Heart left ventricle (tissue), 16 donors: ENCODE measurements at regions not wholly inside any gene's neighbourhood (a gene's known extent, or its start where the extent isn't known, plus 50 kb on each side); places are given as distances from the start of the nearest gene placed in this dataset.

Experiments used
- ATAC-seq, 4 donors: fragments of 200-7000 bp; cut with Tn5 transposase; one replicate each; pipeline ENCODE4 v1.9.1; 2020 to 2022; ENCODE audit warnings: moderate library complexity in 4 of 4, mild to moderate bottlenecking in 3 of 4, moderate number of reproducible peaks in 1 of 4
- DNase-seq, 5 donors: peaks; one replicate each; pipeline ENCODE4 v3.0.0-alpha.2; 2020
- H3K27ac ChIP-seq, 12 donors: fragments of 200-600 bp; sonication (generic) in 4 of 12; one replicate each; pipeline versions ENCODE4 v1.5.0 to v1.8.0; 2016 to 2022; ENCODE audit warnings: mild to moderate bottlenecking in 2 of 12
- H3K27me3 ChIP-seq, 9 donors: fragments of 200-600 bp; sonication (generic) in 2 of 9; one replicate each; pipeline versions ENCODE4 v1.5.1 to v1.8.0; 2016 to 2022; ENCODE audit warnings: mild to moderate bottlenecking in 3 of 9
- H3K36me3 ChIP-seq, 9 donors: fragments of 200-600 bp; sonication (generic) in 2 of 9; one replicate each; pipeline versions ENCODE4 v1.5.0 to v1.8.0; 2018 to 2022; ENCODE audit warnings: mild to moderate bottlenecking in 2 of 9
- H3K4me1 ChIP-seq, 12 donors: fragments of 200-600 bp; sonication (generic) in 4 of 12; one replicate each; pipeline versions ENCODE4 v1.5.0 to v1.8.0; 2016 to 2022; ENCODE audit warnings: mild to moderate bottlenecking in 3 of 12
- H3K4me3 ChIP-seq, 12 donors: fragments of 200-600 bp; sonication (generic) in 4 of 12; one replicate each; pipeline versions ENCODE4 v1.5.0 to v1.8.0; 2017 to 2022; ENCODE audit warnings: mild to moderate bottlenecking in 9 of 12, moderate library complexity in 4 of 12
- H3K9me3 ChIP-seq, 12 donors: fragments of 200-600 bp; sonication (generic) in 4 of 12; one replicate each; pipeline versions ENCODE4 v1.5.0 to v1.8.0; 2016 to 2022; ENCODE audit warnings: mild to moderate bottlenecking in 1 of 12
- POLR2A ChIP-seq, 2 donors: fragments of 450-650 bp; IDR thresholded peaks; one replicate each; pipeline ENCODE4 v1.6.1; 2017; ENCODE audit warnings: antibody characterized with exemption in 2 of 2, mild to moderate bottlenecking in 2 of 2, moderate library complexity in 2 of 2
- WGBS, 4 donors: extraction: QIAGEN DNeasy Blood & Tissue Kit in 2 of 4; methylation state at CpG; one replicate each; pipeline versions ENCODE4 v1.1.5 to v1.1.7; 2013 to 2018; 5-methylcytosine and 5-hydroxymethylcytosine counted together
- intact Hi-C, 10 donors: fragments of 100-400 bp; cut with DNase I; formaldehyde crosslinking; loops; one replicate each; pipeline versions ENCODE4 v1.11.1 to v1.14.2; 2022
- TF ChIP-seq, protein P1 (sequence below), 12 donors: fragments of 200-600 bp; sonication (generic) in 4 of 12; IDR thresholded peaks; one replicate each; pipeline versions ENCODE4 v1.5.0 to v1.8.0; 2018 to 2022; ENCODE audit warnings: antibody characterized with exemption in 12 of 12, mild to moderate bottlenecking in 5 of 12
- donor health status: ischemic (EF 13 %, LVEDD 7.1; RV severe dilation, severe dysfunction).
- donor health status: healthy with polysubstance abuse.
- donor health status: DM: no; HTN: yes; CAD: no.
- donor health status: DM: no; HTN: no; CAD: no.
- donor health status: ischemic (EF 25% LVEDD 6.9; RV normal size, moderate dysfunction).
- donor health status: ischemic (EF 25% LVEDD 5.7; RV mildly dilated, moderate dysfunction).
- donor health status: healthy.
- donor health status: DM: yes; HTN: yes; CAD: no.
- donor health status: ischemic (EF 35%, LVEDD 5.7; RV mildly dilated, moderate dysfunction).
- donor health status: nonischemic (EF 11% LVEDD 7.7; RV severe dilation, severe dysfunction).
- donor health status: DM: yes; HTN: yes; CAD: no.
- donor health status: PGD.
- donor health status: ischemic (EF 29% LVEDD 5.4; RV normal size, mild dysfunction).
- donor health status: nonischemic (EF 23%, LVEDD 6.1; RV moderate dilation, normal function).

DNA sequence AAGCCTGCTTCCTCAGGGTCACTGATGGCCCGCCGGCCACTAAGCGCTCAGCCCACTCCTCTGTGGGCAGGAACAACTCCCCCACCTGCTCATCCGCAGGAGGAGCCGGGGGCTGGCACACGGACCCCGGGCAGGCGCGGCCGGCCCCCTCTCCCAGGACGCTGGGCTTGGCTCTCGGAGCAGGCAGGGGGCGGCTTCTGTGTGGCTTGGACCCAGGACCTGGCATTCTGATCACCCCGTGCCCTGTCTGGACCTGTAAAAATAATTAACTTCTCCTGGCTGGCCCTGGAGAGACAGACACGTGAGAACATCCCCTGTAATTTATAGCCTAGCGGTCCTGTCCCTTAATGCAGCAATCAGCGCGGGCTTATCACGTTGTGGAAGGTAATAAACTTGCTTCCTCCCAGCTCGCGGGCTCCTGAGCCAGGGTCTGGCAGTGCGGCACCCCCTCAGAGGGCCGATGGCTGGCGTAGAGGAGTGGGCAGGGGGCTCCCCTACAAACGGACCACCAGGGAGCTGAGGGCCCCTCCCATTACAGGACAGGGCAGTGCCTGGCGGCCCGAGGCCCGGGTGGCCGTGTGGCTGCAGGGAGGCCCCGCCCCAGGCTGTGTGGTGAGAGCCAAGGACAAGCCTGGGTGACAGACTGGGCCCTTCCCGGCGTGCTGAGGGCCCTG lies 84.5 kb upstream of the NKX1-1 start:
- TF ChIP-seq, protein P1, sequence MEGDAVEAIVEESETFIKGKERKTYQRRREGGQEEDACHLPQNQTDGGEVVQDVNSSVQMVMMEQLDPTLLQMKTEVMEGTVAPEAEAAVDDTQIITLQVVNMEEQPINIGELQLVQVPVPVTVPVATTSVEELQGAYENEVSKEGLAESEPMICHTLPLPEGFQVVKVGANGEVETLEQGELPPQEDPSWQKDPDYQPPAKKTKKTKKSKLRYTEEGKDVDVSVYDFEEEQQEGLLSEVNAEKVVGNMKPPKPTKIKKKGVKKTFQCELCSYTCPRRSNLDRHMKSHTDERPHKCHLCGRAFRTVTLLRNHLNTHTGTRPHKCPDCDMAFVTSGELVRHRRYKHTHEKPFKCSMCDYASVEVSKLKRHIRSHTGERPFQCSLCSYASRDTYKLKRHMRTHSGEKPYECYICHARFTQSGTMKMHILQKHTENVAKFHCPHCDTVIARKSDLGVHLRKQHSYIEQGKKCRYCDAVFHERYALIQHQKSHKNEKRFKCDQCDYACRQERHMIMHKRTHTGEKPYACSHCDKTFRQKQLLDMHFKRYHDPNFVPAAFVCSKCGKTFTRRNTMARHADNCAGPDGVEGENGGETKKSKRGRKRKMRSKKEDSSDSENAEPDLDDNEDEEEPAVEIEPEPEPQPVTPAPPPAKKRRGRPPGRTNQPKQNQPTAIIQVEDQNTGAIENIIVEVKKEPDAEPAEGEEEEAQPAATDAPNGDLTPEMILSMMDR (IDR thresholded peaks at IDR 0.05), result no peak
- no peak for TF ChIP-seq POLR2A (IDR thresholded peaks at IDR 0.05)
- intact Hi-C loops, result no loop called here
- whole genome bisulfite sequencing, 4 donors, result 48 to 57% (median 55%) methylated on average over 21 to 32 of the region's 32 CpGs
- no peak overlapping the region for H3K4me3 ChIP-seq
- ATAC-seq, result no peak
- no peaks in the 10 kb centered on the region for H3K36me3 ChIP-seq
- DNase-seq, result peak in 2 of 5 donors; percentile 8 to 25
- H3K9me3 ChIP-seq, result peaks cover 0 to 9% (median 3%) of the 10 kb centered on the region in 12 donors
- H3K4me1 ChIP-seq, result no peaks in the 10 kb centered on the region
- peaks cover 12 to 61% (median 29%) of the 10 kb centered on the region in 9 donors for H3K27me3 ChIP-seq
- no peak overlapping the region for H3K27ac ChIP-seq

DNA sequence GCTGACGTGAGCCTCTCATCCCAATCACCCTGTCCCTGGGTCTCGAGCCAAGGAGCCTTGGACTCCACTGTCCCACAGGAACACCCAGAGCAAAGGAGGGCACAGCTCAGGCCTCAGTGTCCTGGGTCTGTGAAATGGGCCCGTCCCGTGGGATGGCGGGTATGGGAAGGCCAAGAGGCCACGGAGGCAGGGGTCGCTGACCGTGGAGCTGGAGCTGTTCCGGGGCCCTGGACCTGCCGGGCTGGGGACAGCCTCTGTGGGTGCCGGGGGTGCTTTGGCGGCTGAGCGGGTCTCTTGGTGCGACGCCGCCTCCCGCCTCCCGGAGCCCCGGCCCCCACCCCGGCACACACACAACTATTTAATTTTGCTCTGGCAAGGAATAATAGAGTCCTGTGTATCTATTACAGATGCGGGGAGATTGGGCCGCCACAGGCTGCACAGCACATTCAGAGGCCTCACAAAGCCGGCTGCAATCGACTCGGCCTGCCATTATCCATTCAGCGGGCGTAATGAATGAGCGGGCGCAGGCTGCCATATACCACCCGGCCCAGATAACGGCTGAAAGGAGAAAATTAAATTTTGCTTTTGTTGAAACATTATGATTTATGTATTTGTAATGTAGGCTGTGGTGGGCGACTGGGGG lies 83.9 kb upstream of the NKX1-1 start:
- no peaks in the 10 kb centered on the region for H3K4me1 ChIP-seq
- DNase-seq (peak in 1 of 5 donors; percentile 9), ATAC-seq (no peak)
- 89 to 92% (median 91%) methylated on average over 23 to 32 of the region's 32 CpGs for WGBS, 4 donors
- H3K27me3 ChIP-seq, result peaks cover 12 to 61% (median 29%) of the 10 kb centered on the region in 9 donors
- intact Hi-C loops, result no loop called here
- no peak overlapping the region for H3K27ac ChIP-seq
- TF ChIP-seq, protein P1 (IDR thresholded peaks at IDR 0.05), result no peak
- no peak for TF ChIP-seq POLR2A (IDR thresholded peaks at IDR 0.05)
- peaks cover 0 to 16% (median 9%) of the 10 kb centered on the region in 12 donors for H3K9me3 ChIP-seq
- H3K4me3 ChIP-seq, result no peak overlapping the region
- H3K36me3 ChIP-seq, result no peaks in the 10 kb centered on the region

DNA sequence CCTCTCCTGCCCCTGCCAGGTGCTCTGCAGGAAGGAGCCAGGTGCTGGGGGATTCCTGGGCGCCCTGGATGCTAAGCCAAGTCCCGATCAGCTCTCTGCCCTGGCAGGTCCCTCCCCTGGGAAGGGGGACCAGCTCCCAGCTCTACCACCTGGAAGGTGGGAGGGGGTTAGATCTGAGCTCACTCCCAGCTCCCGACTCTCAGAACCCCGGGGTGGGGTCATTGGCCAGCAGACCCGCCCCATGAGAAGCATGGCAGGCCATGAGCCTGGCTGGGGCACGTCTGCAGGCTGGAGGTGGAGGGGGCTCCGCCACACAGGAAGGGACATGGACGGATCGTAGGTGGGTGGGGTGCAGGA lies 83.4 kb upstream of the NKX1-1 start:
- intact Hi-C loops, result no loop called here
- H3K4me1 ChIP-seq, result no peaks in the 10 kb centered on the region
- no peak for TF ChIP-seq POLR2A (IDR thresholded peaks at IDR 0.05)
- TF ChIP-seq, protein P1 (IDR thresholded peaks at IDR 0.05), result no peak
- H3K4me3 ChIP-seq, result no peak overlapping the region
- no peaks in the 10 kb centered on the region for H3K36me3 ChIP-seq
- DNase-seq (peak in 2 of 5 donors; percentile 1 to 18), ATAC-seq (no peak)
- no peak overlapping the region for H3K27ac ChIP-seq
- 73% methylated on average over 9 of the region's 9 CpGs; no CpG with 5 or more reads in 1 of the 4 donors for WGBS, 4 donors
- H3K27me3 ChIP-seq, result peaks cover 10 to 58% (median 29%) of the 10 kb centered on the region in 9 donors
- peaks cover 0 to 21% (median 13%) of the 10 kb centered on the region in 12 donors for H3K9me3 ChIP-seq

DNA sequence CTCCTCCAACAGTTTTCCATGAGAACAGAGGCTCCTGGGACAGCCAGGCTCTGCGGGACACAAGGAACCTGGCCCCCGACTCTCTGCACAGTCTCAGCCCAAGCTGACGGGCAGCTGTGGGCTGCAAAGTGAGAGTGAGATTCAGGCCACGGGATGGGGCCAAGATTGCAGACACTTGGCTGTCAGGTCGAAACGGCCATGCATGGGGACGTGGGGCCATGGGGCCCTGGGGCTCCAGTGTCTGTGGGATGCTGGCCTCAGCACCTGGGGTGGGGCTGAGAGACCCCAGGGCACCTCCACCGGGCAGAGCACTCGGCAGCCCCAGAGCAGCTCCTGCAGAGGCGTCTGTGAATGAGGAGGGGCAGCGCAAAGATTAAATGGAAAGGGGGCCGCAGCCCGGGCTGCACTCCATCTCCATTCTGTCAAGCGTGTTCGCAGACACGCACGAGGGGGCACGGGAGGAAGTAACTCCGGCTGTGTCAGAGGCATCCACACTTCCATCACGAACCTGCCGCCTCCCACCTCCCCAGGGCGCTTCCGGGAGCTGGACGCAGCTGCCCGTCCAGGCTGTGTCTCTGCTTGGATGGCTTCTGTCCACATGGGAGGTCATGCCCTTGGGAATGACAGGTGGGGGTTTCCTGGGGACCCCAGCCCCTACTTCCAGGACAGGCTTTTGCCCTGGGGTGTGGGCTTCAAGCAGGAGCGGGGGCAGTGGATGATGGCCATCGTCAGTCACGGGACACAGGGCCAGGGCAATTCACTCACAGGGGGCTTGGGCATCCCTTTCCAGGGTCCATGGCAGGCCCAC lies 82.8 kb upstream of the NKX1-1 start:
- intact Hi-C loops, result no loop called here
- TF ChIP-seq POLR2A (IDR thresholded peaks at IDR 0.05), result no peak
- TF ChIP-seq, protein P1 (IDR thresholded peaks at IDR 0.05), result no peak
- WGBS, 4 donors, result 63 to 68% (median 65%) methylated on average over 16 to 28 of the region's 28 CpGs
- no peaks in the 10 kb centered on the region for H3K4me1 ChIP-seq
- peaks cover 10 to 58% (median 29%) of the 10 kb centered on the region in 9 donors for H3K27me3 ChIP-seq
- no peaks in the 10 kb centered on the region for H3K36me3 ChIP-seq
- H3K9me3 ChIP-seq, result peaks cover 0 to 27% (median 15%) of the 10 kb centered on the region in 12 donors
- ATAC-seq (no peak), DNase-seq (peak in 2 of 5 donors; percentile 9 to 12)
- H3K4me3 ChIP-seq, result no peak overlapping the region
- no peak overlapping the region for H3K27ac ChIP-seq
